ENCODE measurements at regions not wholly inside any gene's neighbourhood (a gene's known extent, or its start where the extent isn't known, plus 50 kb on each side); places are given as distances from the start of the nearest gene placed in this dataset.
A peak's percentile ranks its signal among the peaks of the same experiment; 100 is the strongest.

DNA sequence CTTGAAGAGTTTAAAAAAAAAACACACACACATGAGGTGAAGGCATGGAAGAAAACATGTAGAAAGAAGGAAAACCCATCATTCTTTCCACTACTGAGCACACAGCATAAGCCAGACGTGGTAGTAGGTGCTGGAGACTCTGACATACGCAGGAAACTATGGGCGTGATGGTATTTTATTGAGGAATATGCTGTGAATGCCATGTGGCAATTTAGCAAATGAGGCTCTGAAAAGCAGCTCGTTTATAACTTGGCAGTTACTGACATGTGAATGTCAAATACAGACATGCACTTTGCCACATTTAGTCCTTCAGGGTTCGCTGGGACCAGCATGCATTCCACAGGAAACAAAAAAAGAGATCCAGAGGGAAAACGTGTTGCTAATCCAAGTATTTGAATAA is 74.3 kb upstream of the IFNAR2 start:
- POLR2A ChIA-PET: no interaction called here
- no peak for DNase-seq (ENCODE audit: low spot score)
- H3K4me1 Mint-ChIP-seq: peaks cover 10% of the 10 kb centered on the region
- H3K4me3 Mint-ChIP-seq: no peak overlapping the region
- no peak for TF ChIP-seq MYBL2 (CRISPR knock-in tag; IDR thresholded peaks at IDR 0.05)
- TF ChIP-seq TCF7 (CRISPR knock-in tag; IDR thresholded peaks at IDR 0.05; ENCODE audit: low read depth): no peak
- no peak for TF ChIP-seq ETV6 (CRISPR knock-in tag; IDR thresholded peaks at IDR 0.05)
- TF ChIP-seq, protein P1, sequence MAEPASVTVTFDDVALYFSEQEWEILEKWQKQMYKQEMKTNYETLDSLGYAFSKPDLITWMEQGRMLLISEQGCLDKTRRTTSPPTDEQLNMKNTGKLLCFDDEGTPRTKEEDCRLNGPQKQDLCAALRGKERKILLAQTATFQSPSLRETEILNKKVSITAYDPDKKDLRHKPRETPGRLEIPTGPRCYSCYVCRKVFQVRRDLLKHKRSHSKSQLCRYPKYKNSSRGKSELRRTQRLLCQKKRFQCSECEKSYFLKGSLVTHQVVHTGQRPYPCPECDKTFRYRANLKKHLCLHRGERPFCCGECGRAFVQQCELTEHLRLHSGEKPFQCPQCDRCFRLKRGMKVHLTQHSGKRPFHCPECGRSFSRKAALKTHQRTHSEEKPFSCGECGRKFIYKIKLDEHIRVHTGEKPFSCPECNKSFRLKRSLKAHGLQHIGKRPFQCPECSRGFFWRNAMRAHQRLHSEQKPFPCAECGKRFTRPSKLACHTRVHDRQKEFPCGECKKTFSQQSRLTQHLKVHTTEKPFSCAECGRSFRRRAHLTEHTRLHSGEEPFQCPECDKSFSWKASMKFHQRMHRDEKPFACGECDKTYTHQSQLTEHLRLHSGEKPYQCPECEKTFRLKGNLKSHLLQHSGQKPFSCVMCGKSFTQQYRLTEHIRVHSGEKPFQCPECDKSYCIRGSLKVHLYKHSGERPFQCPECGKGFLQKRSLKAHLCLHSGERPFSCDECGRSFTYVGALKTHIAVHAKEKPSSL (CRISPR knock-in tag; conservative IDR thresholded peaks at IDR 0.05): no peak
- TF ChIP-seq, protein P2, sequence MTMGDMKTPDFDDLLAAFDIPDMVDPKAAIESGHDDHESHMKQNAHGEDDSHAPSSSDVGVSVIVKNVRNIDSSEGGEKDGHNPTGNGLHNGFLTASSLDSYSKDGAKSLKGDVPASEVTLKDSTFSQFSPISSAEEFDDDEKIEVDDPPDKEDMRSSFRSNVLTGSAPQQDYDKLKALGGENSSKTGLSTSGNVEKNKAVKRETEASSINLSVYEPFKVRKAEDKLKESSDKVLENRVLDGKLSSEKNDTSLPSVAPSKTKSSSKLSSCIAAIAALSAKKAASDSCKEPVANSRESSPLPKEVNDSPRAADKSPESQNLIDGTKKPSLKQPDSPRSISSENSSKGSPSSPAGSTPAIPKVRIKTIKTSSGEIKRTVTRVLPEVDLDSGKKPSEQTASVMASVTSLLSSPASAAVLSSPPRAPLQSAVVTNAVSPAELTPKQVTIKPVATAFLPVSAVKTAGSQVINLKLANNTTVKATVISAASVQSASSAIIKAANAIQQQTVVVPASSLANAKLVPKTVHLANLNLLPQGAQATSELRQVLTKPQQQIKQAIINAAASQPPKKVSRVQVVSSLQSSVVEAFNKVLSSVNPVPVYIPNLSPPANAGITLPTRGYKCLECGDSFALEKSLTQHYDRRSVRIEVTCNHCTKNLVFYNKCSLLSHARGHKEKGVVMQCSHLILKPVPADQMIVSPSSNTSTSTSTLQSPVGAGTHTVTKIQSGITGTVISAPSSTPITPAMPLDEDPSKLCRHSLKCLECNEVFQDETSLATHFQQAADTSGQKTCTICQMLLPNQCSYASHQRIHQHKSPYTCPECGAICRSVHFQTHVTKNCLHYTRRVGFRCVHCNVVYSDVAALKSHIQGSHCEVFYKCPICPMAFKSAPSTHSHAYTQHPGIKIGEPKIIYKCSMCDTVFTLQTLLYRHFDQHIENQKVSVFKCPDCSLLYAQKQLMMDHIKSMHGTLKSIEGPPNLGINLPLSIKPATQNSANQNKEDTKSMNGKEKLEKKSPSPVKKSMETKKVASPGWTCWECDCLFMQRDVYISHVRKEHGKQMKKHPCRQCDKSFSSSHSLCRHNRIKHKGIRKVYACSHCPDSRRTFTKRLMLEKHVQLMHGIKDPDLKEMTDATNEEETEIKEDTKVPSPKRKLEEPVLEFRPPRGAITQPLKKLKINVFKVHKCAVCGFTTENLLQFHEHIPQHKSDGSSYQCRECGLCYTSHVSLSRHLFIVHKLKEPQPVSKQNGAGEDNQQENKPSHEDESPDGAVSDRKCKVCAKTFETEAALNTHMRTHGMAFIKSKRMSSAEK (CRISPR knock-in tag; IDR thresholded peaks at IDR 0.05; ENCODE audit: borderline replicate concordance): no peak
- no peak for TF ChIP-seq ELF4 (CRISPR knock-in tag; IDR thresholded peaks at IDR 0.05; ENCODE audit: low read depth)
- no peak for TF ChIP-seq FOXK1 (CRISPR knock-in tag; IDR thresholded peaks at IDR 0.05)
- TF ChIP-seq ZNF423 (CRISPR knock-in tag; IDR thresholded peaks at IDR 0.05): no peak
- H3K36me3 Mint-ChIP-seq: no peaks in the 10 kb centered on the region
- CTCF ChIA-PET: no interaction called here
- H3K27ac Mint-ChIP-seq: no peak overlapping the region
- peaks cover 10% of the 10 kb centered on the region for H3K9me3 Mint-ChIP-seq
- H3K27me3 Mint-ChIP-seq (ENCODE audit: low read depth): peaks cover 2% of the 10 kb centered on the region
- ATAC-seq: no peak

DNA sequence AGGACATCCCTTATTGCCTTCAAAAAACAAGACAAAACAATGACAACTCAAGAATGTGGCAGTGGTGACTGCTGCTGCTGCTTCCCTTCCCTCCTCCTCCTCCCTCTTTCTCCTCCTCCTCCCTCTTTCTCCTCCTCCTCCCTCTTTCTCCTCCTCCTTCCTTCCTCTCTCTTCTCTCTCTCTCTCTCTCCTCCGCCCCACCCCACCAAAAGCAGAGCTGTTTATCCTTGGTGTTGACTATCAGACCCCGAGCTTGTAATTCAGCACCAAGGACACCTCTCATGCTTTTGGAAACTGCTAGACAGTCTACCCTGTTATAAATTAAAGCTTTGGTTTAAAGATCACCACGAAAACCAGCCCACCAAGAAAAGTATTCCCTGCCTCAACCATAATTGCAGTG is 72.4 kb upstream of the IFNAR2 start:
- H3K4me3 Mint-ChIP-seq: no peak overlapping the region

DNA sequence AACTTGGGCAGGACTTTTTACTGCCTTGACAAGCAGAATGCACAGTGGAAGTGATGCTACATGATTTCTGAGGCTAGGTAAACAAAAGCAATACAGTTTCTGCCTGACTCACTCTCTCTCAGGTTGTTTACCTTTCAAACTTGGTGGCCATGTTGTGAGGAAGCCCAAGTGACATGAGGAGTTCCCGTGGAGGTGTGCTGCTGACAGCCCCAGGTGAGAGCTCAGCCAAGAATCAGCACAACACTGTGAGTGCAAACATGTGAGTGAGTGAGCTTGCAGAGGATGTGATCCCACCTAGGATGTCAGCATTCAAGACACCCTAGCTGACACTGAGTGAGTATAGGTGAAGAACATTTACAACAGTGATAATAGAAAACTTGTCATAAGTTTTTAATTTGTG is 71.1 kb upstream of the IFNAR2 start:
- ChIA-PET CTCF (no interaction called here), POLR2A (no interaction called here)
- Mint-ChIP-seq H3K4me3 (no peak overlapping the region), H3K4me1 (peaks cover 9% of the 10 kb centered on the region), H3K36me3 (no peaks in the 10 kb centered on the region), H3K27ac (no peak overlapping the region), H3K27me3 (ENCODE audit: low read depth) (no peaks in the 10 kb centered on the region), H3K9me3 (peaks cover 10% of the 10 kb centered on the region)
- ATAC-seq: no peak
- no peak for DNase-seq (ENCODE audit: low spot score)
- TF ChIP-seq ZNF138 (CRISPR knock-in tag; conservative IDR thresholded peaks at IDR 0.05): no peak
- TF ChIP-seq, protein P3, sequence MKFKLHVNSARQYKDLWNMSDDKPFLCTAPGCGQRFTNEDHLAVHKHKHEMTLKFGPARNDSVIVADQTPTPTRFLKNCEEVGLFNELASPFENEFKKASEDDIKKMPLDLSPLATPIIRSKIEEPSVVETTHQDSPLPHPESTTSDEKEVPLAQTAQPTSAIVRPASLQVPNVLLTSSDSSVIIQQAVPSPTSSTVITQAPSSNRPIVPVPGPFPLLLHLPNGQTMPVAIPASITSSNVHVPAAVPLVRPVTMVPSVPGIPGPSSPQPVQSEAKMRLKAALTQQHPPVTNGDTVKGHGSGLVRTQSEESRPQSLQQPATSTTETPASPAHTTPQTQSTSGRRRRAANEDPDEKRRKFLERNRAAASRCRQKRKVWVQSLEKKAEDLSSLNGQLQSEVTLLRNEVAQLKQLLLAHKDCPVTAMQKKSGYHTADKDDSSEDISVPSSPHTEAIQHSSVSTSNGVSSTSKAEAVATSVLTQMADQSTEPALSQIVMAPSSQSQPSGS (CRISPR knock-in tag; IDR thresholded peaks at IDR 0.05; ENCODE audit: borderline replicate concordance, low read depth): no peak

More for the DNA sequence above, 72.4 kb upstream of the IFNAR2 start:
- peaks cover 6% of the 10 kb centered on the region for H3K4me1 Mint-ChIP-seq
- TF ChIP-seq NFE2L1 (CRISPR knock-in tag; IDR thresholded peaks at IDR 0.05) (0 out of 2 replicates have a peak, but pooled peaks have one; percentile 33), ZNF263 (CRISPR knock-in tag; IDR thresholded peaks at IDR 0.05; ENCODE audit: low read depth) (peak; percentile 74; the same call in 1 of the 2 replicates), ETV6 (CRISPR knock-in tag; IDR thresholded peaks at IDR 0.05) (no peak), FOXK1 (CRISPR knock-in tag; IDR thresholded peaks at IDR 0.05) (peak; percentile 47; the same call in 1 of the 2 replicates)
- POLR2A ChIA-PET: interaction anchor here (0.5 kb wide), 1 partner anchor 30 kb away, joined by 3 read pairs; no protein-coding TSS in a partner anchor
- no peak overlapping the region for H3K27ac Mint-ChIP-seq
- H3K9me3 Mint-ChIP-seq: peaks cover 10% of the 10 kb centered on the region
- peak; percentile 82 for ATAC-seq
- H3K36me3 Mint-ChIP-seq: no peaks in the 10 kb centered on the region
- CTCF ChIA-PET: interaction anchor here (0.7 to 1.4 kb wide), 4 partner anchors 11 to 162 kb away, joined by 3 to 7 read pairs (median 4); no protein-coding TSS in a partner anchor
- peaks cover under 1% of the 10 kb centered on the region; the same call in 1 of the 2 replicates for H3K27me3 Mint-ChIP-seq (ENCODE audit: low read depth)
- no peak for DNase-seq (ENCODE audit: low spot score)
